ENCODE measurements at regions not wholly inside any gene's neighbourhood (a gene's known extent, or its start where the extent isn't known, plus 50 kb on each side); places are given as distances from the start of the nearest gene placed in this dataset.
A peak's percentile ranks its signal among the peaks of the same experiment; 100 is the strongest.

GRCh38 chr13:79749566-79749965 is 268.6 kb downstream of the NDFIP2 start:
- no peak for DNase-seq (ENCODE audit: low read depth, low spot score)
- no peak for TF ChIP-seq CTCF (IDR thresholded peaks at IDR 0.05; ENCODE audit: low read depth, low read length)
- in situ Hi-C loops (cut with HindIII; ENCODE audit: low sequenced_read_pairs), result no loop called here
- no peak overlapping the region for H3K4me3 ChIP-seq (ENCODE audit: low read depth, low read length)

- no peak for TF ChIP-seq CTCF (IDR thresholded peaks at IDR 0.05; ENCODE audit: low read depth, low read length)
- no peak for DNase-seq (ENCODE audit: low read depth, low spot score)
- no peak overlapping the region for H3K4me3 ChIP-seq (ENCODE audit: low read depth, low read length)
- in situ Hi-C loops (cut with HindIII; ENCODE audit: low sequenced_read_pairs), result no loop called here
Measured at GRCh38 chr13:79745081-79745480, 264.1 kb downstream of the NDFIP2 start.

- no peak overlapping the region for H3K4me3 ChIP-seq (ENCODE audit: low read depth, low read length)
- no peak for DNase-seq (ENCODE audit: low read depth, low spot score)
- in situ Hi-C loops (cut with HindIII; ENCODE audit: low sequenced_read_pairs), result no loop called here
- no peak for TF ChIP-seq CTCF (IDR thresholded peaks at IDR 0.05; ENCODE audit: low read depth, low read length)
Measured at GRCh38 chr13:79742923-79743322, 262.0 kb downstream of the NDFIP2 start.

GRCh38 chr13:79740991-79741390 is 260.0 kb downstream of the NDFIP2 start:
- no peak for TF ChIP-seq CTCF (IDR thresholded peaks at IDR 0.05; ENCODE audit: low read depth, low read length)
- DNase-seq (ENCODE audit: low read depth, low spot score), result peak; percentile 52
- H3K4me3 ChIP-seq (ENCODE audit: low read depth, low read length), result no peak overlapping the region
- in situ Hi-C loops (cut with HindIII; ENCODE audit: low sequenced_read_pairs), result no loop called here

GRCh38 chr13:79736356-79736755 is 255.4 kb downstream of the NDFIP2 start:
- H3K4me3 ChIP-seq (ENCODE audit: low read depth, low read length), result no peak overlapping the region
- TF ChIP-seq CTCF (IDR thresholded peaks at IDR 0.05; ENCODE audit: low read depth, low read length), result no peak
- no peak for DNase-seq (ENCODE audit: low read depth, low spot score)
- in situ Hi-C loops (cut with HindIII; ENCODE audit: low sequenced_read_pairs), result no loop called here

- no peak for TF ChIP-seq CTCF (IDR thresholded peaks at IDR 0.05; ENCODE audit: low read depth, low read length)
- DNase-seq (ENCODE audit: low read depth, low spot score), result peak; percentile 53
- in situ Hi-C loops (cut with HindIII; ENCODE audit: low sequenced_read_pairs), result no loop called here
- no peak overlapping the region for H3K4me3 ChIP-seq (ENCODE audit: low read depth, low read length)
Measured at GRCh38 chr13:79735228-79735627, 254.3 kb downstream of the NDFIP2 start.

- no peak for DNase-seq (ENCODE audit: low read depth, low spot score)
- no peak for TF ChIP-seq CTCF (IDR thresholded peaks at IDR 0.05; ENCODE audit: low read depth, low read length)
- no peak overlapping the region for H3K4me3 ChIP-seq (ENCODE audit: low read depth, low read length)
- in situ Hi-C loops (cut with HindIII; ENCODE audit: low sequenced_read_pairs), result no loop called here
Measured at GRCh38 chr13:79727086-79727485, 246.1 kb downstream of the NDFIP2 start.

Data from astrocyte of the spinal cord (primary cell).